ENCODE measurements at regions not wholly inside any gene's neighbourhood (a gene's known extent, or its start where the extent isn't known, plus 50 kb on each side); places are given as distances from the start of the nearest gene placed in this dataset.

- DNase-seq (ENCODE audit: low read depth): no peak
- no peak for TF ChIP-seq CTCF (IDR thresholded peaks at IDR 0.05; ENCODE audit: insufficient read depth, low read depth, low read length)
- no peak overlapping the region for H3K4me3 ChIP-seq (ENCODE audit: low read depth, low read length)
These were observed 555.4 kb upstream of the NEGR1 start for GRCh38 chr1:72837781-72838180.

- TF ChIP-seq CTCF (IDR thresholded peaks at IDR 0.05; ENCODE audit: insufficient read depth, low read depth, low read length): no peak
- H3K4me3 ChIP-seq (ENCODE audit: low read depth, low read length): no peak overlapping the region
- DNase-seq (ENCODE audit: low read depth): no peak
These were observed 548.5 kb upstream of the NEGR1 start for GRCh38 chr1:72830606-72831390.

GRCh38 chr1:72827278-72827677, 544.9 kb upstream of the NEGR1 start:
- H3K4me3 ChIP-seq (ENCODE audit: low read depth, low read length): no peak overlapping the region
- no peak for TF ChIP-seq CTCF (IDR thresholded peaks at IDR 0.05; ENCODE audit: insufficient read depth, low read depth, low read length)
- peak; percentile 12 for DNase-seq (ENCODE audit: low read depth)

GRCh38 chr1:72804541-72804940, 522.2 kb upstream of the NEGR1 start:
- TF ChIP-seq CTCF (IDR thresholded peaks at IDR 0.05; ENCODE audit: insufficient read depth, low read depth, low read length): no peak
- no peak overlapping the region for H3K4me3 ChIP-seq (ENCODE audit: low read depth, low read length)
- no peak for DNase-seq (ENCODE audit: low read depth)

GRCh38 chr1:72781038-72781437, 498.7 kb upstream of the NEGR1 start:
- TF ChIP-seq CTCF (IDR thresholded peaks at IDR 0.05; ENCODE audit: insufficient read depth, low read depth, low read length): no peak
- no peak overlapping the region for H3K4me3 ChIP-seq (ENCODE audit: low read depth, low read length)
- no peak for DNase-seq (ENCODE audit: low read depth)

GRCh38 chr1:72780212-72780611, 497.9 kb upstream of the NEGR1 start:
- H3K4me3 ChIP-seq (ENCODE audit: low read depth, low read length): no peak overlapping the region
- TF ChIP-seq CTCF (IDR thresholded peaks at IDR 0.05; ENCODE audit: insufficient read depth, low read depth, low read length): no peak
- no peak for DNase-seq (ENCODE audit: low read depth)

GRCh38 chr1:72777918-72778317, 495.6 kb upstream of the NEGR1 start:
- TF ChIP-seq CTCF (IDR thresholded peaks at IDR 0.05; ENCODE audit: insufficient read depth, low read depth, low read length): no peak
- DNase-seq (ENCODE audit: low read depth): no peak
- H3K4me3 ChIP-seq (ENCODE audit: low read depth, low read length): no peak overlapping the region
